HCT116 (cell line): ENCODE measurements at regions not wholly inside any gene's neighbourhood (a gene's known extent, or its start where the extent isn't known, plus 50 kb on each side); places are given as distances from the start of the nearest gene placed in this dataset.

Experiments used
- ATAC-seq: fragments of 200-7000 bp; cut with Tn5 transposase; 2 replicates; pipeline ENCODE4 v1.9.1; 2020; ENCODE audit warnings: mild to moderate bottlenecking, moderate library complexity
- BruUV-seq: library from RNA; stranded (reverse); fragments of 400-500 nt; replicated peaks from 2 replicates; lab custom pipeline; 2021; lab: Mats Ljungman, UMichigan
- CTCF ChIA-PET: fragments of 300-600 bp; sonication (Branson Sonifier 250); formaldehyde crosslinking; loops from one replicate; lab custom pipeline; 2021; ENCODE audit warnings: antibody characterized with exemption; lab: Charles Lee
- POLR2A ChIA-PET: fragments of 300-600, 350-600 bp; sonication (Branson Sonifier 250); formaldehyde crosslinking; loops from one replicate; lab custom pipeline; 2021; ENCODE audit warnings: antibody characterized with exemption; lab: Charles Lee
- RAD21 ChIA-PET, 2 experiments: fragments of 300-600 bp; sonication (Branson Sonifier 250); formaldehyde crosslinking; loops; one replicate each; lab custom pipeline; 2023; ENCODE audit warnings: low total read pairs in 2 of 2; ENCODE audit not compliant: uncharacterized antibody in 2 of 2, unreplicated experiment in 2 of 2, low non-redundant PET in 1 of 2; lab: Charles Lee
- DNase-seq: peaks from one replicate; pipeline ENCODE4 v3.0.0-alpha.2; 2010; ENCODE audit warnings: low read depth, low spot score
- H2AFZ ChIP-seq: fragments of 200-600 bp; shearing (Covaris generic), sonication (generic); 2 replicates; pipeline ENCODE4 v1.6.1; 2017; ENCODE audit warnings: low read depth, mixed run types, mixed read lengths, antibody characterized with exemption, low read length; ENCODE audit not compliant: poor library complexity, severe bottlenecking
- H3K27ac ChIP-seq: 2 replicates; pipeline ENCODE4 v1.5.1; 2012; ENCODE audit warnings: low read depth, low read length
- H3K27me3 ChIP-seq: fragments of 200-600 bp; sonication (generic); 2 replicates; pipeline ENCODE4 v1.6.1; 2016; ENCODE audit warnings: mixed run types, low read length, mixed read lengths; ENCODE audit not compliant: insufficient read depth
- H3K36me3 ChIP-seq, 2 experiments: fragments of 200-500 bp in 1 of 2; fragments of 200-600 bp in 1 of 2; sonication (Bioruptor generic) in 1 of 2; sonication (generic) in 1 of 2; 2 replicates each; pipeline versions ENCODE4 v1.5.1 to v1.6.1; 2014 to 2016; ENCODE audit warnings: low read length in 2 of 2, inconsistent platforms in 1 of 2, mixed read lengths in 1 of 2, mixed run types in 1 of 2; ENCODE audit not compliant: insufficient read depth in 2 of 2, control insufficient read depth in 1 of 2
- H3K4me1 ChIP-seq, 2 experiments: fragments of 200-600 bp in 1 of 2; sonication (generic) in 1 of 2; 2 replicates each; pipeline versions ENCODE4 v1.5.1 to v1.6.1; 2012 to 2017; ENCODE audit warnings: low read length in 2 of 2, inconsistent platforms in 1 of 2, mild to moderate bottlenecking in 1 of 2, mixed read lengths in 1 of 2, mixed run types in 1 of 2, moderate library complexity in 1 of 2; ENCODE audit not compliant: insufficient read depth in 2 of 2, control insufficient read depth in 1 of 2
- H3K4me2 ChIP-seq: fragments of 200-600 bp; sonication (generic); 2 replicates; pipeline ENCODE4 v1.6.1; 2017; ENCODE audit warnings: mixed run types, low read length, mixed read lengths
- H3K4me3 ChIP-seq, 2 experiments: fragments of 200-600 bp in 1 of 2; sonication (generic) in 1 of 2; replicated peaks in 1 of 2; 2 replicates each; pipeline ENCODE4 v1.5.1; 2011 to 2016; ENCODE audit warnings: low read length in 2 of 2, control low read depth in 1 of 2, low read depth in 1 of 2, mild to moderate bottlenecking in 1 of 2, mixed read lengths in 1 of 2, mixed run types in 1 of 2
- H3K79me2 ChIP-seq: fragments of 200-600 bp; sonication (generic); 2 replicates; pipeline ENCODE4 v1.6.1; 2017; ENCODE audit warnings: mild to moderate bottlenecking, mixed run types, low read length, moderate library complexity, mixed read lengths; ENCODE audit not compliant: insufficient read depth
- H3K9ac ChIP-seq: fragments of 200-600 bp; sonication (generic); 2 replicates; pipeline ENCODE4 v1.6.1; 2016; ENCODE audit warnings: low read length, mixed read lengths
- H3K9me2 ChIP-seq: fragments of 200-600 bp; sonication (generic), shearing (Covaris generic); 2 replicates; pipeline ENCODE4 v1.6.1; 2017; ENCODE audit warnings: mixed run types, mild to moderate bottlenecking, moderate library complexity; ENCODE audit not compliant: insufficient read depth
- H3K9me3 ChIP-seq, 2 experiments: fragments of 200-500 bp in 1 of 2; fragments of 200-600 bp in 1 of 2; sonication (Bioruptor generic) in 1 of 2; sonication (generic) in 1 of 2; 2 replicates each; pipeline ENCODE4 v1.6.1; 2014 to 2017; ENCODE audit warnings: low read length in 2 of 2, mixed read lengths in 2 of 2, inconsistent platforms in 1 of 2, low read depth in 1 of 2, mild to moderate bottlenecking in 1 of 2, mixed run types in 1 of 2, moderate library complexity in 1 of 2; ENCODE audit not compliant: control insufficient read depth in 1 of 2, insufficient read depth in 1 of 2
- H4K20me1 ChIP-seq: fragments of 200-600 bp; sonication (generic), shearing (Covaris generic); 2 replicates; pipeline ENCODE4 v1.6.1; 2017; ENCODE audit warnings: mixed run types, mild to moderate bottlenecking, moderate library complexity; ENCODE audit not compliant: insufficient read depth
- ATF3 ChIP-seq: IDR thresholded peaks from 2 replicates; pipeline ENCODE4 v1.6.1; 2012
- CEBPB ChIP-seq: IDR thresholded peaks from 2 replicates; pipeline ENCODE4 v1.6.1; 2012; ENCODE audit warnings: low read depth
- CTCF ChIP-seq, 3 experiments: fragments of 200-600 bp in 1 of 3; sonication (generic) in 1 of 3; IDR thresholded peaks in 2 of 3; conservative IDR thresholded peaks in 1 of 3; 2 replicates each; pipeline ENCODE4 v1.5.1; 2012 to 2017; ENCODE audit warnings: low read depth in 2 of 3, low read length in 2 of 3, antibody characterized with exemption in 1 of 3, borderline replicate concordance in 1 of 3, control low read depth in 1 of 3, mild to moderate bottlenecking in 1 of 3, mixed read lengths in 1 of 3, mixed run types in 1 of 3, moderate library complexity in 1 of 3; ENCODE audit not compliant: insufficient read depth in 1 of 3
- EGR1 ChIP-seq: IDR thresholded peaks from 2 replicates; pipeline ENCODE4 v1.6.1; 2012; ENCODE audit warnings: low read depth
- EZH2 ChIP-seq: fragments of 200-600 bp; sonication (generic); IDR thresholded peaks from 2 replicates; pipeline ENCODE4 v1.6.1; 2017; ENCODE audit warnings: antibody characterized with exemption, mixed run types
- EZH2phosphoT487 ChIP-seq: fragments of 200-600 bp; IDR thresholded peaks from 2 replicates; pipeline ENCODE4 v1.6.1; 2018; ENCODE audit warnings: antibody characterized with exemption, borderline replicate concordance
- JUND ChIP-seq: IDR thresholded peaks from 2 replicates; pipeline ENCODE4 v1.6.1; 2012
- MAX ChIP-seq: IDR thresholded peaks from 2 replicates; pipeline ENCODE4 v1.6.1; 2012
- POLR2A ChIP-seq: IDR thresholded peaks from 2 replicates; pipeline ENCODE4 v1.7.0; 2011; ENCODE audit warnings: borderline replicate concordance; ENCODE audit not compliant: insufficient read depth, insufficient read length; ENCODE audit errors: extremely low read depth
- RAD21 ChIP-seq: IDR thresholded peaks from 2 replicates; pipeline ENCODE4 v1.6.1; 2012; ENCODE audit warnings: low read depth, mild to moderate bottlenecking
- REST ChIP-seq: IDR thresholded peaks from 2 replicates; pipeline ENCODE4 v1.6.1; 2012; ENCODE audit warnings: low read depth
- SP1 ChIP-seq: IDR thresholded peaks from 2 replicates; pipeline ENCODE4 v1.6.1; 2012; ENCODE audit warnings: low read depth
- SRF ChIP-seq: IDR thresholded peaks from 2 replicates; pipeline ENCODE4 v1.6.1; 2012; ENCODE audit warnings: low read depth
- TCF7L2 ChIP-seq: IDR thresholded peaks from 2 replicates; pipeline ENCODE4 v1.7.0; 2011; ENCODE audit warnings: borderline replicate concordance, inconsistent platforms; ENCODE audit not compliant: insufficient read depth, insufficient read length; ENCODE audit errors: extremely low read depth
- ZFX ChIP-seq: fragments of 450-650 bp; IDR thresholded peaks from 2 replicates; pipeline ENCODE4 v1.6.1; 2017
- intact Hi-C: fragments of 100-400 bp; cut with micrococcal nuclease; formaldehyde crosslinking; loops from 2 replicates; pipeline ENCODE4 v1.10.0; 2022

GRCh38 chr1:48084826-48085225 is 87.6 kb upstream of the TRABD2B start:
- Histone ChIP-seq H2AFZ (no peak overlapping the region), H3K4me1 (no peaks in the 10 kb centered on the region), H3K4me3 (no peak overlapping the region), H3K36me3 (no peaks in the 10 kb centered on the region), H3K27me3 (peaks cover 27% of the 10 kb centered on the region), H3K9me3 (no peaks in the 10 kb centered on the region), H3K27ac (no peak overlapping the region), H3K9me2 (no peaks in the 10 kb centered on the region), H3K4me2 (no peak overlapping the region), H3K79me2 (no peaks in the 10 kb centered on the region), H4K20me1 (no peaks in the 10 kb centered on the region)
- ATAC-seq: no peak
- POLR2A ChIA-PET: no interaction called here
- RAD21 ChIA-PET: no interaction called here
- BruUV-seq: no TSS peak
- CTCF ChIA-PET: no interaction called here
- intact Hi-C loops: no loop called here
- DNase-seq: no peak
- no peak for TF ChIP-seq EZH2phosphoT487
- no peak for TF ChIP-seq POLR2A
- TF ChIP-seq, all 23 proteins: peak for 0
- H3K9ac ChIP-seq: no peak overlapping the region

GRCh38 chr1:48082271-48082962 is 85.2 kb upstream of the TRABD2B start:
- no TSS peak for BruUV-seq
- no peaks in the 10 kb centered on the region for H4K20me1 ChIP-seq
- H3K9ac ChIP-seq: no peak overlapping the region
- H3K4me2 ChIP-seq: no peak overlapping the region
- CTCF ChIA-PET: no interaction called here
- H3K4me3 ChIP-seq: no peak overlapping the region
- no peaks in the 10 kb centered on the region for H3K36me3 ChIP-seq
- no peaks in the 10 kb centered on the region for H3K9me3 ChIP-seq
- no peak for DNase-seq
- no peak overlapping the region for H3K27ac ChIP-seq
- H3K4me1 ChIP-seq: no peaks in the 10 kb centered on the region
- no peak overlapping the region for H2AFZ ChIP-seq
- ATAC-seq: no peak
- POLR2A ChIA-PET: no interaction called here
- no peaks in the 10 kb centered on the region for H3K79me2 ChIP-seq
- intact Hi-C loops: no loop called here
- H3K27me3 ChIP-seq: peaks cover 30% of the 10 kb centered on the region
- RAD21 ChIA-PET: no interaction called here
- H3K9me2 ChIP-seq: no peaks in the 10 kb centered on the region
- TF ChIP-seq ZFX (no peak), CTCF (IDR thresholded peaks at IDR 0.05 in 2 of 3, conservative IDR thresholded peaks at IDR 0.05 in 1 of 3; ENCODE audit: borderline replicate concordance in 1 of 3, insufficient read depth in 1 of 3, low read depth in 2 of 3, low read length in 2 of 3) (no peak), RAD21 (no peak), SRF (no peak), JUND (no peak), CEBPB (no peak), EZH2 (no peak), MAX (no peak), REST (no peak), TCF7L2 (no peak), EGR1 (no peak), ATF3 (no peak), SP1 (no peak)
